ENCODE measurements at regions not wholly inside any gene's neighbourhood (a gene's known extent, or its start where the extent isn't known, plus 50 kb on each side); places are given as distances from the start of the nearest gene placed in this dataset.

GRCh38 chr4:63325140-63325539, 1084.1 kb downstream of the TECRL start:
- BruUV-seq (replicated peaks) = no TSS peak
- no peak overlapping the region for H3K27ac ChIP-seq (ENCODE audit: low read depth, low read length, poor library complexity, severe bottlenecking)
- no peak overlapping the region for H3K4me3 ChIP-seq (ENCODE audit: low read depth, low read length, poor library complexity, severe bottlenecking)
- ChIA-PET CTCF (no interaction called here), POLR2A (ENCODE audit: low non-redundant PET) (no interaction called here)
- H3K4me1 ChIP-seq (ENCODE audit: insufficient read depth, low read length, poor library complexity, severe bottlenecking) = no peaks in the 10 kb centered on the region
- H3K36me3 ChIP-seq (ENCODE audit: insufficient read depth, low read length, poor library complexity, severe bottlenecking) = no peaks in the 10 kb centered on the region
- no peak for DNase-seq (ENCODE audit: low spot score)
- no peaks in the 10 kb centered on the region for H3K27me3 ChIP-seq (replicated peaks; ENCODE audit: insufficient read depth, low read depth, low read length, poor library complexity)
- no peaks in the 10 kb centered on the region for H3K9me3 ChIP-seq (ENCODE audit: low read depth, low read length, poor library complexity, severe bottlenecking)
- intact Hi-C loops (cut with micrococcal nuclease; ENCODE audit: unreplicated experiment) = no loop called here
- TF ChIP-seq CTCF (conservative IDR thresholded peaks at IDR 0.05; ENCODE audit: low read depth, low read length) = no peak
- TF ChIP-seq EZH2 (IDR thresholded peaks at IDR 0.05; ENCODE audit: borderline replicate concordance, low read depth, low read length, poor library complexity, severe bottlenecking) = no peak

- no peak for DNase-seq (ENCODE audit: low spot score)
- no TSS peak for BruUV-seq (replicated peaks)
- H3K4me1 ChIP-seq (ENCODE audit: insufficient read depth, low read length, poor library complexity, severe bottlenecking) = no peaks in the 10 kb centered on the region
- TF ChIP-seq EZH2 (IDR thresholded peaks at IDR 0.05; ENCODE audit: borderline replicate concordance, low read depth, low read length, poor library complexity, severe bottlenecking) = no peak
- TF ChIP-seq CTCF (conservative IDR thresholded peaks at IDR 0.05; ENCODE audit: low read depth, low read length) = no peak
- intact Hi-C loops (cut with micrococcal nuclease; ENCODE audit: unreplicated experiment) = no loop called here
- no peaks in the 10 kb centered on the region for H3K36me3 ChIP-seq (ENCODE audit: insufficient read depth, low read length, poor library complexity, severe bottlenecking)
- no peak overlapping the region for H3K27ac ChIP-seq (ENCODE audit: low read depth, low read length, poor library complexity, severe bottlenecking)
- H3K4me3 ChIP-seq (ENCODE audit: low read depth, low read length, poor library complexity, severe bottlenecking) = no peak overlapping the region
- H3K27me3 ChIP-seq (replicated peaks; ENCODE audit: insufficient read depth, low read depth, low read length, poor library complexity) = no peaks in the 10 kb centered on the region
- H3K9me3 ChIP-seq (ENCODE audit: low read depth, low read length, poor library complexity, severe bottlenecking) = no peaks in the 10 kb centered on the region
- POLR2A ChIA-PET (ENCODE audit: low non-redundant PET) = no interaction called here
- CTCF ChIA-PET = no interaction called here
Observed at GRCh38 chr4:63316633-63317032, 1092.6 kb downstream of the TECRL start.

GRCh38 chr4:63315651-63316050, 1093.6 kb downstream of the TECRL start:
- BruUV-seq (replicated peaks) = no TSS peak
- no peak for TF ChIP-seq EZH2 (IDR thresholded peaks at IDR 0.05; ENCODE audit: borderline replicate concordance, low read depth, low read length, poor library complexity, severe bottlenecking)
- no peak for TF ChIP-seq CTCF (conservative IDR thresholded peaks at IDR 0.05; ENCODE audit: low read depth, low read length)
- Histone ChIP-seq H3K27ac (ENCODE audit: low read depth, low read length, poor library complexity, severe bottlenecking) (no peak overlapping the region), H3K36me3 (ENCODE audit: insufficient read depth, low read length, poor library complexity, severe bottlenecking) (no peaks in the 10 kb centered on the region), H3K9me3 (ENCODE audit: low read depth, low read length, poor library complexity, severe bottlenecking) (no peaks in the 10 kb centered on the region), H3K27me3 (replicated peaks; ENCODE audit: insufficient read depth, low read depth, low read length, poor library complexity) (no peaks in the 10 kb centered on the region), H3K4me3 (ENCODE audit: low read depth, low read length, poor library complexity, severe bottlenecking) (no peak overlapping the region), H3K4me1 (ENCODE audit: insufficient read depth, low read length, poor library complexity, severe bottlenecking) (no peaks in the 10 kb centered on the region)
- ChIA-PET CTCF (no interaction called here), POLR2A (ENCODE audit: low non-redundant PET) (no interaction called here)
- DNase-seq (ENCODE audit: low spot score) = no peak
- intact Hi-C loops (cut with micrococcal nuclease; ENCODE audit: unreplicated experiment) = no loop called here

Data from A673 (cell line).